ENCODE measurements at regions not wholly inside any gene's neighbourhood (a gene's known extent, or its start where the extent isn't known, plus 50 kb on each side); places are given as distances from the start of the nearest gene placed in this dataset.

- in situ Hi-C loops (cut with MboI), result no loop called here
- CTCF ChIA-PET (ENCODE audit: low intra/inter-chr PET ratio), result no interaction called here
- 4% methylated on average over 3 of the region's 3 CpGs for WGBS (ENCODE audit: insufficient coverage, low coverage, missing lambda C conversion rate)
Measured at GRCh38 chr13:51007216-51007615, 97.6 kb downstream of the RNASEH2B start.

More at GRCh38 chr13:51007216-51007615, 97.6 kb downstream of the RNASEH2B start:
- Histone ChIP-seq H3K4me2 (ENCODE audit: insufficient read depth, low read length) (no peak overlapping the region), H3K4me1 (replicated peaks in 1 of 2; ENCODE audit: control insufficient read depth in 2 of 2, insufficient read depth in 2 of 2, low read length in 2 of 2) (no peaks in the 10 kb centered on the region), H3K9me1 (ENCODE audit: control insufficient read depth, insufficient read depth, low read length) (no peaks in the 10 kb centered on the region), H3K27ac (ENCODE audit: extremely low read depth, low read depth, low read length) (no peak overlapping the region), H3K9me3 (replicated peaks; ENCODE audit: control insufficient read depth, insufficient read depth, low read depth, low read length) (no peaks in the 10 kb centered on the region), H3K27me3 (ENCODE audit: control insufficient read depth in 2 of 2, insufficient read depth in 2 of 2, low read length in 2 of 2) (peaks cover 3 to 9% of the 10 kb centered on the region in 2 experiments; a peak in 4 of 5 replicates), H2AFZ (ENCODE audit: low read depth, low read length) (no peak overlapping the region), H3K36me3 (ENCODE audit: control insufficient read depth, insufficient read depth, low read length) (no peaks in the 10 kb centered on the region), H3K9ac (ENCODE audit: insufficient read depth in 1 of 2, low read depth in 2 of 2, low read length in 2 of 2) (no peak overlapping the region), H3K79me2 (ENCODE audit: control insufficient read depth, insufficient read depth, low read length) (no peaks in the 10 kb centered on the region), H3K4me3 (no peak overlapping the region), H4K20me1 (replicated peaks; ENCODE audit: control insufficient read depth, insufficient read depth, low read length) (no peaks in the 10 kb centered on the region)
- TF ChIP-seq ARNT (IDR thresholded peaks at IDR 0.05) (no peak), ZNF277 (CRISPR knock-in tag; IDR thresholded peaks at IDR 0.05; ENCODE audit: borderline replicate concordance) (no peak), ZC3H11A (IDR thresholded peaks at IDR 0.05; ENCODE audit: low read depth, low read length) (no peak), HINFP (tag; conservative IDR thresholded peaks at IDR 0.05; ENCODE audit: low read depth) (no peak), PURB (CRISPR knock-in tag; IDR thresholded peaks at IDR 0.05; ENCODE audit: low read depth) (no peak), XRCC4 (IDR thresholded peaks at IDR 0.05; ENCODE audit: extremely low read depth, insufficient read depth, insufficient read length) (no peak), ZNF445 (CRISPR knock-in tag; IDR thresholded peaks at IDR 0.05; ENCODE audit: low read depth) (no peak), MIER1 (IDR thresholded peaks at IDR 0.05; ENCODE audit: low read depth) (no peak), ZNF696 (CRISPR knock-in tag; conservative IDR thresholded peaks at IDR 0.05) (no peak), KAT8 (IDR thresholded peaks at IDR 0.05; ENCODE audit: low read depth) (no peak), RBM25 (IDR thresholded peaks at IDR 0.05; ENCODE audit: low read depth, low read length, severe bottlenecking) (no peak), NELFE (IDR thresholded peaks at IDR 0.05; ENCODE audit: insufficient read depth, insufficient read length) (no peak), BHLHE40 (IDR thresholded peaks at IDR 0.05; ENCODE audit: low read length) (no peak), RBM34 (IDR thresholded peaks at IDR 0.05; ENCODE audit: borderline replicate concordance, insufficient read depth, low read length) (no peak), ZKSCAN1 (IDR thresholded peaks at IDR 0.05; ENCODE audit: low read depth, low read length) (no peak), HMGXB4 (CRISPR knock-in tag; IDR thresholded peaks at IDR 0.05) (no peak)
- DNase-seq (ENCODE audit: extremely low read depth in 1 of 4, low spot score in 3 of 4) (no peak), ATAC-seq (no peak), FAIRE-seq (no peak)
- intact Hi-C loops (cut with micrococcal nuclease), result no loop called here
- POLR2A ChIA-PET, result interaction anchor here (1.5 kb wide), 1 partner anchor 8 kb away, joined by 4 read pairs; no protein-coding TSS in a partner anchor
- no TSS peak for BruUV-seq (replicated peaks)
